Esophagus squamous epithelium (tissue), 5 donors: ENCODE measurements at regions not wholly inside any gene's neighbourhood (a gene's known extent, or its start where the extent isn't known, plus 50 kb on each side); places are given as distances from the start of the nearest gene placed in this dataset.

Source experiments
- DNase-seq: peaks from one replicate; lab custom pipeline; 2025; lab: John Stamatoyannopoulos, UW
- H3K27ac ChIP-seq, 4 donors: fragments of 200-600 bp; sonication (generic); one replicate each; pipeline ENCODE4 v1.5.1; 2016 to 2019; ENCODE audit warnings: mild to moderate bottlenecking in 1 of 4
- H3K27me3 ChIP-seq, 4 donors: fragments of 200-600 bp; sonication (generic); 1 replicate in 3 of 4; 2 replicates in 1 of 4; pipeline versions ENCODE4 v1.5.1 to v1.6.0; 2017 to 2021; ENCODE audit warnings: antibody characterized with exemption in 1 of 4
- H3K36me3 ChIP-seq, 3 donors: fragments of 200-600 bp; sonication (generic); one replicate each; pipeline ENCODE4 v1.5.1; 2016 to 2019
- H3K4me1 ChIP-seq, 3 donors: fragments of 200-600 bp; sonication (generic); one replicate each; pipeline ENCODE4 v1.5.1; 2017 to 2019
- H3K4me3 ChIP-seq, 4 donors: fragments of 200-600 bp; sonication (generic); 1 replicate in 3 of 4; 2 replicates in 1 of 4; pipeline ENCODE4 v1.5.1; 2016 to 2019; ENCODE audit warnings: mild to moderate bottlenecking in 2 of 4, moderate library complexity in 1 of 4
- H3K9me3 ChIP-seq, 3 donors: fragments of 200-600 bp; sonication (generic); one replicate each; pipeline ENCODE4 v1.5.1; 2016 to 2019
- POLR2A ChIP-seq, 4 donors: fragments of 450-650 bp; IDR thresholded peaks; one replicate each; pipeline ENCODE4 v1.6.1; 2017; ENCODE audit warnings: antibody characterized with exemption in 4 of 4, mild to moderate bottlenecking in 4 of 4, moderate library complexity in 3 of 4
- WGBS, 2 donors: methylation state at CpG; one replicate each; pipeline ENCODE4 v1.1.5; 2018; 5-methylcytosine and 5-hydroxymethylcytosine counted together
- intact Hi-C: fragments of 100-400 bp; cut with DNase I; formaldehyde crosslinking; loops from one replicate; pipeline ENCODE4 v1.15.0; 2022
- TF ChIP-seq, protein P1 (sequence below), 6 experiments: fragments of 450-650 bp in 4 of 6; fragments of 200-600 bp in 2 of 6; sonication (generic) in 2 of 6; IDR thresholded peaks; one replicate each; pipeline ENCODE4 v1.5.1; 2016 to 2019; ENCODE audit warnings: antibody characterized with exemption in 6 of 6, mild to moderate bottlenecking in 4 of 6, moderate library complexity in 4 of 6
- donor health status: DM: yes; HTN: yes; CAD: no.

DNA sequence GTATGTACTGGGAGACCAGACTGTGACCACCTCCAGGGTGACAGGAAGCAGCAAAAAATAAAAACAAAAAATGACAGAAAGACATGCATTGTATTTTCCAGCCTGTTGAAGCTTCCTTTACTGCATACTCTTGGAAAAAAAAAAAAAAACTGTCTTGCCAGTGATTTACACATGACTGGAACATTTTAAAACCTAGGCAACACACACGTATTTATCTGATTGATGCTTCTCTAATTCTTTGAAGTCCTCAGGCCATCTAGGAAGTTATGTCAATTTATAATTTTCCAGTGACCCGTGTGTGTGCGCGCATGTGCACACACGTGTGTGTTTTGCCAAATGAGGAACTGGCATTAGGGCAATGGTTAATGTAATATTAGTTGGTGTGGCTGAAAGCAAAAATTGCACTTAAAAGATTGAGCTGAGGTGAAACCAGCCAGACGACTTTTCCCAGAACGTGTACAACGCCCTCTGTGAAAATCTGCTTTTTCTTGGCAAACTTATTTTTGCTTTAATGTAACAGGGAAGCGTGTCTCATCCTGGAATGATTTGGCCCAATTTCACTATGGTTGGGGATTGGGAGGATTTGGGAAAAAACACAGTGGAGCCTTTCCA is 315.2 kb downstream of the TFAP2A start:
- WGBS, 2 donors = 36 to 45% methylated on average over 9 of the region's 9 CpGs
- no peak for DNase-seq
- intact Hi-C loops = no loop called here

DNA sequence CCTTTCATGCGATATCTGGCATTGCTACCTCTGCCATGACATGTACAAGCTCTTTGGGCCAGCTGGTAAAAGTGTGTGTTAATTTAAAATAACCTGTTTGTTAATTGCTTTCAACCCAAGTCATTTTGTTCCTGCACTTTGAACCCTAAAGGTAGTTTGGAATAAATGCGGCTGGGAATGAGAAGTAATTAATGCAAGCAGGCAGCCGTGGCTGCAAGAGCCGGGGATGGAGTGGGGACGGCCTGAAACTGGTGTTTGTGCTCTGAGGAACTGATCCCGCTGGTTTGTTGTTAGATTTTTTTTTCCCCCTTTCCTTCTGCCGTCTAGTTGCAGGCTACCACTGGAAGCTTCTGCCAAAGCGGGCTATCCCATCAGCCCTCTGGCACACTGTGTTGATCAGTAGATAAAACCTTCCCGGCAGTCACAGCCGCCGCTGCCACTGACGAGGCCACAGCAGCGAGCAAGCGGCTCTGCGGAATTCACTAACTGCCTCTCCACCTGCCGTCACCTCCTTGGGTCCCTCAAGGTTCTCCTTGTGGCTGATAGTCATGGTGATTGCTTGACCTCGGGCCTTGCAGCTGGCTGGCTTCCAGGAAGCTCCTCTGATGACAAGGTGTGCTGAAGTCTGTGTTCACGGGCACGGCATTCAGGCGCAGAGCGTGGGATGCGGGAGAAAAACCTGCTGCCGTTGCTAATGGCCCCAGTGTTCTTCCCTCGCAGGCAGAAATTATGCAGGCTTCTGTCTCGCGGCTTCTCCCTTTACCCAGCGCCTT is 315.9 kb downstream of the TFAP2A start:
- DNase-seq = no peak
- H3K9me3 ChIP-seq = peaks cover 0 to under 1% (median 0%) of the 10 kb centered on the region in 3 donors
- no peaks in the 10 kb centered on the region for H3K36me3 ChIP-seq
- intact Hi-C loops = no loop called here
- TF ChIP-seq POLR2A (IDR thresholded peaks at IDR 0.05) = no peak
- TF ChIP-seq, protein P1, sequence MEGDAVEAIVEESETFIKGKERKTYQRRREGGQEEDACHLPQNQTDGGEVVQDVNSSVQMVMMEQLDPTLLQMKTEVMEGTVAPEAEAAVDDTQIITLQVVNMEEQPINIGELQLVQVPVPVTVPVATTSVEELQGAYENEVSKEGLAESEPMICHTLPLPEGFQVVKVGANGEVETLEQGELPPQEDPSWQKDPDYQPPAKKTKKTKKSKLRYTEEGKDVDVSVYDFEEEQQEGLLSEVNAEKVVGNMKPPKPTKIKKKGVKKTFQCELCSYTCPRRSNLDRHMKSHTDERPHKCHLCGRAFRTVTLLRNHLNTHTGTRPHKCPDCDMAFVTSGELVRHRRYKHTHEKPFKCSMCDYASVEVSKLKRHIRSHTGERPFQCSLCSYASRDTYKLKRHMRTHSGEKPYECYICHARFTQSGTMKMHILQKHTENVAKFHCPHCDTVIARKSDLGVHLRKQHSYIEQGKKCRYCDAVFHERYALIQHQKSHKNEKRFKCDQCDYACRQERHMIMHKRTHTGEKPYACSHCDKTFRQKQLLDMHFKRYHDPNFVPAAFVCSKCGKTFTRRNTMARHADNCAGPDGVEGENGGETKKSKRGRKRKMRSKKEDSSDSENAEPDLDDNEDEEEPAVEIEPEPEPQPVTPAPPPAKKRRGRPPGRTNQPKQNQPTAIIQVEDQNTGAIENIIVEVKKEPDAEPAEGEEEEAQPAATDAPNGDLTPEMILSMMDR (IDR thresholded peaks at IDR 0.05) = no peak
- 32 to 61% methylated on average over 10 to 20 of the region's 27 CpGs for WGBS, 2 donors
- H3K4me3 ChIP-seq = peak overlapping the region; percentile 12 to 44 (median 32)
- peaks cover 0 to 34% (median 0%) of the 10 kb centered on the region in 3 donors for H3K4me1 ChIP-seq
- H3K27me3 ChIP-seq = no peaks in the 10 kb centered on the region
- peak overlapping the region in 3 of 4 donors; percentile 66 to 74 (median 69) for H3K27ac ChIP-seq

More for the DNA sequence above, 315.2 kb downstream of the TFAP2A start:
- no peaks in the 10 kb centered on the region for H3K36me3 ChIP-seq
- H3K27ac ChIP-seq = peak overlapping the region in 3 of 4 donors; percentile 66 to 74 (median 69)
- peak overlapping the region; percentile 12 to 44 (median 32) for H3K4me3 ChIP-seq
- TF ChIP-seq, protein P1 (IDR thresholded peaks at IDR 0.05) = peak in 2 of 6 experiments; percentile 16 to 18
- no peak for TF ChIP-seq POLR2A (IDR thresholded peaks at IDR 0.05)
- no peaks in the 10 kb centered on the region for H3K27me3 ChIP-seq
- no peaks in the 10 kb centered on the region for H3K9me3 ChIP-seq
- H3K4me1 ChIP-seq = peaks cover 0 to 34% (median 0%) of the 10 kb centered on the region in 3 donors

DNA sequence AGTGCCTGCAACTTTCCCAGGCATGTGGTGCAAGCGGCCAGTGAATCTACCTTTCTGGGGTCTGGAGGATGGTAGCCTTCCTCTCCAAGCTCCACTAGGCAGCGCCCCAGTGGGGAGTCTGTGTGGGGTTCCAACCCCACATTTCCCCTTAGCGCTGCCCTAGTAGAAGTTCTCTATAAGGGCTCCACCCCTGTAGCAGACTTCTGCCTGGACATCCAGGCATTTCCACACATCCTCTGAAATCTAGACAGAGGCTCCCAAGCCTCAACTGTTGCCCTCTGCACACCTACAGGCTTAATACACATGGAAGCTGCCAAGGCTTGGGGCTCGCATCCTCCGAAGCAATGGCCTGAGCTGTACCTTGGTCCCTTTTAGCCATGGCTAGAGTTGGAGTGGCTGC is 321.6 kb downstream of the TFAP2A start:
- Histone ChIP-seq H3K36me3 (no peaks in the 10 kb centered on the region), H3K27me3 (no peaks in the 10 kb centered on the region), H3K9me3 (peaks cover 0 to 10% (median 4%) of the 10 kb centered on the region in 3 donors), H3K4me3 (no peak overlapping the region), H3K27ac (no peak overlapping the region), H3K4me1 (peaks cover 0 to 9% (median 0%) of the 10 kb centered on the region in 3 donors)
- TF ChIP-seq, protein P1 (IDR thresholded peaks at IDR 0.05) = no peak
- no peak for TF ChIP-seq POLR2A (IDR thresholded peaks at IDR 0.05)
- 80 to 88% methylated on average over 4 of the region's 5 CpGs for WGBS, 2 donors
- no peak for DNase-seq
- intact Hi-C loops = no loop called here

DNA sequence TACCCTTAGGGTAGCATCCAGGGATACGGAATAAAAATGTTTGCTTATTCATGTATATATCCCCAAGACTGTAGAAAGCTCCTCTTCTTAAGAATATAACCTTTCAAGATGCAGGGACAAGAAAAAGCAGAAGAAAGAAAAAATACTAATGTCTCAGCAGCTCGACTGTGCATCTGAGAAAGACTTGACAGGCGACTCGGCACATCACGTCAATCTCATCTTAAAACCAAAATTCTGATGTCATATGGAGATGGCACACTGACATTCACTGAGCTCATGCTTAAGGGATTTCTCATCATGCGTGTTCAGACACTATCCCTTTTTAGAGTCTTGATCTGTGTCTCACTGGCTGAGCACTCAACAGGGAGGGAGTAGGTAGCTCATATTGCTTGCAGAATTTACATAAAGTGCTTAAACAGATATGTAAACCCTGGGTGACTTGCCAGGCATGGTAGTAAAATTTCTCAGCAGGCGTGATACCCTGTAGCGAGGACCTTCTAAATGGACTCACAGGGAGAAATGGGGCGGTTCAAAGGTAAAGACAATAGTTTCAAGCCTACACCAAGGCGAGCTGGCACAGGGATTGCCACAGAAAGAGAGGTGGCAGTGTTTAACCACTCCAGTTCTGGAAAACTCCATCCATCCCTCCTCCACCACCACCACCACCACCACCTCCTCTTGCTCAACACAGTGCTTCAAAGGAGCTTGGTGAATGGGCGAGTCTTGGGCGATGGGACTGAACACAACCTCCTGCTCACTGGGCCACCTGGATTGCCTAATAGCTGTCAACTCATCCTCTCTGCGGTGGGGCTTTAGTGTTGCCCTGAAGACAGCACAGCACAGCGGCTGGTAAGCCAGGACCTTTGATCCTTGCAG is 330.5 kb downstream of the TFAP2A start:
- Histone ChIP-seq H3K27ac (no peak overlapping the region), H3K4me3 (no peak overlapping the region), H3K27me3 (no peaks in the 10 kb centered on the region), H3K36me3 (no peaks in the 10 kb centered on the region), H3K4me1 (peaks cover 0 to 35% (median 0%) of the 10 kb centered on the region in 3 donors), H3K9me3 (no peaks in the 10 kb centered on the region)
- TF ChIP-seq POLR2A (IDR thresholded peaks at IDR 0.05) = no peak
- TF ChIP-seq, protein P1 (IDR thresholded peaks at IDR 0.05) = peak in 2 of 6 experiments; percentile 28 to 38
- no peak for DNase-seq
- intact Hi-C loops = no loop called here
- 53 to 57% methylated on average over 14 of the region's 14 CpGs for WGBS, 2 donors
